COR-L47 (cell line): ENCODE measurements at regions not wholly inside any gene's neighbourhood (a gene's known extent, or its start where the extent isn't known, plus 50 kb on each side); places are given as distances from the start of the nearest gene placed in this dataset.
"Not testable (repeated sequence)": the region's sequence is repeated elsewhere in the genome, so short reads cannot be mapped to it uniquely, and the experiment has no call there.

Experiments
- DNase-seq: peaks from one replicate; lab custom pipeline; 2025; lab: John Stamatoyannopoulos, UW

DNA sequence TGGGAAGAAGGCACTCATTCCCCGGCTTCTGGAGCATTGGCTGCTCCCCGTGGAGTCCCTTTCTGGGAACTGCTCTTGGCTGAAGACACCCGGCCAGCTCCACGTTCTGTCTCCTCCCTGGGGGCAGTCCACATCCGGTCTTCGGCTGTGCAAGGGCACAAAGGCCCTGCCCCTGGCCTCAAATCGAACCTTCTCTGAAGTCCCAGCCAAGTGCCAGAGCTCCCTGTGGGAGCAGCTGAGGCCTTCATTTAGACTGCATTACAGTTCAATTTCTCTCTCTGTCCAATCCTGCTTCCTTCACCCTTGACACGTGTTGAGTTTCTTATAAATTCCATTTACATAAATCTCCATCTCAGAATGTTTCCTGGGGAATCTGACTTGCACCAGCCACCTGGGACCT lies 132.9 kb upstream of the POU3F1 start:
- no peak for DNase-seq

- no peak for DNase-seq
Measured at GRCh38 chr1:38178216-38178615, 131.6 kb upstream of the POU3F1 start.

- DNase-seq = no peak
Measured at GRCh38 chr1:38175121-38175520, 128.5 kb upstream of the POU3F1 start.

DNA sequence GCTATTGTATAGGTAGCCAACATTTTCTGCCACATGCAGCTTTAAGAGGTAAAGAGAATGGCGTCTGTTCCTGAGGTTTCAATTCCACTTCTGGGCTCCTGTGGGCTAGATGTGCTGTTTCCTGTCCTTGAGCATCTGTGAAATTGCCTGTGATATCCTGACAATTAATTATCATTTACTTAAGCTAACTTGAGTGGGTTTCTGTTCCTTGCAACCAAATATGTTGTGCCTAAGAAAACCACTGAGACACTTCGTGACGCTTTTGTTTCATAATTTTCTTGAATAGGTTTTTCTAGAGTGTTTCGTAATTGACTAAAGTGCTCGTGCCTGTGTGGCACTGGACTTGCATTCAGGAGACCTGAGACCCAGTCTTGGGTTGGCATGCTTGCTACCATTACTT lies 127.3 kb upstream of the POU3F1 start:
- no peak for DNase-seq

GRCh38 chr1:38173157-38173831 lies 126.7 kb upstream of the POU3F1 start:
- DNase-seq = no peak

DNA sequence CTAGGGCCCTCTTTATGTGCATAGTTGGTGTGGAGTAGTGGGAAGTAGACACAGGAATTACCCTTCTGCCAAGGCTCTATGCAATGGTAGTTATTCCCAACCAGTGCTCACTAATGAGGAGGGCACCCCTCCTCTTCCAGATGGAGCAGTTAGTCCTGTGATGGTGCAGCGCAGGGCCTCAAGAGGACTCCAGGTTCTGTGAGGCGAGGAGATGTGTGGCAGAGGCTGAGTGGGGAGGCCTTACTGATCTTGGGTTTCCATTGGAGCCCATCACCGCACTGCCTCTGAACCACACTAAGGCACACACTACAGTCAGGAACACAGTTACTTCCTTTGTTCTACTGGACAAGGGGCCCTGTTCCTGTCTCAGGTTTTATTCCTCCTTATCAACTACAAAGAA lies 122.5 kb upstream of the POU3F1 start:
- DNase-seq = no peak

DNA sequence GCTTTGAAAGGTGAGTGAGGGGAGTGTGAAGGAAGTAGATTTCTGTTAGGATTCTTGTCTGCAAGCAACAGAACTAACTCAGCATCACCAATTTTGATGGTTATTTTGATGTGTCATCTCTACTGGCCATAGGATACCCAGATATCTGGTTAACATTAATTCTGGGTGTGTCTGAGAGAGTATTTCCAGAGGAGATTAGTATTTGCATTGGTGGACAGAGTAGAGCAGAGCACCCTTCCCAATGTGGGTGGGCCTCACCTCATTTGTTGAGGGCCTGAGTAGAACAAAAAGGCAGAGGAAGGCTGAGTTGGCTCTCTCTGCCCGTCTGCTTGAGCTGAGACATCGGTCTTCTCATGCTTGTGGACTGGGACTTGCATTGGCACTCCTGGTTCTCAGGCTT lies 121.8 kb upstream of the POU3F1 start:
- DNase-seq = no peak

GRCh38 chr1:38166461-38166860 lies 119.9 kb upstream of the POU3F1 start:
- DNase-seq = no peak

- DNase-seq = no peak
Measured at GRCh38 chr1:38153778-38154470, 107.3 kb upstream of the POU3F1 start.

DNA sequence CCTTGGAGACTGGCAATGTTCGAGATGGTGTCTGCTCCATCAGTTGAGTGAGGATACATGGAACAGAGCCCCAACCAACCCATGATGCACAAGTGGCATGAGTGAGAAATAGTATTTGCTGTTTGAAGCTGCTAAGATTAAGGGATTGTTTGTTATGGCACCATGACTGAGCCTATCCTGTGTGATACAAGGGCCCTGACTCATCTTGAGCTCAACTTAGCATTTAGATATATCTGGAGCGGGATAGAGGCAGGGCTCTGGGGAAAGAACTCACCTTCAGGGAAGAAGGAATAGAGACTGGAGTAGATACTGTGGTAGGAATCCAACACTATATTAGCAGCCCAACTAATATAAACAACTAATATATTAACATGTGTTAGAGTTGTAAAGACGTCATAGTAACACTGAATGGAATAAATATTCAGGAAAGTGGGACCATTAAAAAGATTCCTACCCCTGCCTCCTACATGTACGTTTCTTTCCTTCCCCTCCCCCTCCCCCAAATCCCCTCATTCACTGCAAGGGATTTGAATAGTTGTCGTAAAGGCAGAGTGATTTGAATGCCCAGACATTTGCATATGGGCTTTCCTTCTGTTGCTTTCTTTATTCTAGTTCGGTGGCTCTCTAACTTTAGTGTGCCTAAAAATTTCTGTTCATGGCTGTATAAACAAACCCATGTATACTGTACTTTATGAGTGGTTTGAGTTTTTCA lies 106.6 kb upstream of the POU3F1 start:
- DNase-seq = no peak

GRCh38 chr1:38152351-38153065 lies 105.9 kb upstream of the POU3F1 start:
- DNase-seq = peak; percentile 90

DNA sequence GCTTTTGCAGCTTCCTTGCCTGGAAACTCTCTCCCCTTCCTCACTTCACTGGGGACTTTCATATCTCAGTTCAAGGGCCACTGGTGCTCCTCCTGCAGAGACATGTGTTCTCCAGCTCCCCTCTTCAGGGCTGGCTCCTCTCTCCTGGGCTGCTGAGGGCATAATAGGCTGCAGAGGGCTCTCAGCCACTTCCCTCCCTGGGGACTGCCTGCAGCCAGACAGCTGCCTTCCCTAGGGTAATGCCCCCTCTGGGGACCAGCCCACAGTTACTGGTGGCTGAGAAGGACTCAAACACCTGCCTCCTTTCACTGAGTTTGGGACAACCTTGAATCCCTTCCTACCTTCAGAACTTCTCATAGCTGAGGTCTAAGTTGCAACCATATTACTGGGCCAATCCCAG lies 104.8 kb upstream of the POU3F1 start:
- DNase-seq = no peak

- DNase-seq = not testable (repeated sequence)
Measured at GRCh38 chr1:38146079-38146478, 99.5 kb upstream of the POU3F1 start.

- DNase-seq = no peak
Measured at GRCh38 chr1:38142606-38143005, 96.0 kb upstream of the POU3F1 start.

- DNase-seq = no peak
Measured at GRCh38 chr1:38141483-38141882, 94.9 kb upstream of the POU3F1 start.

GRCh38 chr1:38139738-38140487 lies 93.3 kb upstream of the POU3F1 start:
- no peak for DNase-seq

DNA sequence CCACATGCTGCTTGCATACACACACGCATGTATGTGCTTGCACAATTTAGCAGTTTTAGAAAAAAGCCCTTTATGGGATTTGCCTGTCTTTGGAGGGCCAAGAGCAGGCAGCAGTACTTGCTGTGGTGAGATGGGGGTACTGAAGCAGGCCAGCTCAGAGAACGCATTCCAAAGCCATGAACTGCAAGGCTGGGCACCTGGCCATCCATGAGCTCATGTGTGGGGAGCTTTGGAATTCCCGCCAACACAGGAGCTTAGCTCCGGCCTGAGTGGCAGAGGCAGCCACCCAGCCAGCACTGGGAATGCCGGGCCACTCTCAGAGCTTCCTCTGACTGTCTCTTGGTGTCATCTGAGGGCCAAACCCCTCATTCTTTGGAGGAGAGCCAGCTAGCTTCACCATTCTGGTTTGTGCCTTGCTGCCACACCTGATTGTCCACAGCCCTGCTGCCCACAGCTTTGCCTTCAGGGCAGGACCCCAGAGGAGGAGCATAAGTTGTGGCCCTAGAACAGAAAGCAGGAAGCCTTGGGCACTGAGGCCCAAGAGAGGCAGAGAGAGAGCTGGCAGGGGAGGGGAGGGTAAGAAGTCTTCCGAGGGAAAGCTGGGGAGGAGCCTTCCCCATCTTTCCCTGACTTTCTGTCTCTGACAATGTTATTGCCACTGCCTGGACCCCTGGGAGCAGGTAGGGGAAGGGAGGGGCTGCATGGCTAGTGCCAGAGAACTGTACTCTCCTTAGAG lies 92.1 kb upstream of the POU3F1 start:
- no peak for DNase-seq

DNA sequence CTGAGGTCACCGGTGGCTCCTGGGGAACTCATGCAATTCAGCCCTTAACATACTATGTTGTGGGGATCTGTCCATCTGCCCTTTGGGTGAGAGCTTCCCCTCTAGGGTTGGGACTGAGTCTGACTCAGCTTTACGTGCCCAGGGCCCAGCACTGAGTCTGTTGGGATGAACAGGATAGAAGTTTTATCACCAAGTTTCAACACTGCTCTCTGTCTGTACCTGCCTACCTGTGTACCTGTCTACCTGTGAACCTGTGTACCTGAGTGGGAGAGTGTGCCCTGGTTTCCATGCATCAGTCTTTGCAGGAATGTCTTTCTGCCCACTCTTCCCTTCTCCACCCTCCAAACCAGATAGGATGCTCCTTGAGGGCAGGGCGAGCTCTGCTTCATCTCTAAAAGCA lies 90.6 kb upstream of the POU3F1 start:
- no peak for DNase-seq

- DNase-seq = no peak
Measured at GRCh38 chr1:38135625-38136414, 89.2 kb upstream of the POU3F1 start.

DNA sequence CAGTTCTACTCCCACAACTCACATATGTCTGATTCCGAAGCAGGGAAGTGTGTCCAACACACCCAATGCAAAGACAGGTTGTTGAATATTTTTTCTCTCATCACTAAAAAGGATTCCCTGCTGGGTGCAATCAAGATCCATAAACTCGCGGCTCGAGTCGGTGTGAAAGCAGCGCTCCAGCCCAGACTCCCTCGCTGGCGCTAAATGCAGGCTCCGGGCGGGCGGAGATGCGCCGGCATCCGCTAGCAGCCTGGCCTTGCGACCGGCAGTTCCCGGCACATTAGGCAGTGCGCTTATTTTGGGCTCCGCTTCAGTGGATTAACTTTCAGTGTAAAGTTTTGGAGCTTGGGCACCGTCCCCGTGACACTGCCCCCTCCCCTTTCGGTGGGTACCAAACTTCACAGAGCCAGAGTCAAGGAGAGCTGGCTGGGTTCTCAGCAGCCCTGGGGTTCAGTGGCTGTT lies 87.7 kb upstream of the POU3F1 start:
- DNase-seq = no peak
